OCI-LY7 (cell line): ENCODE measurements at regions not wholly inside any gene's neighbourhood (a gene's known extent, or its start where the extent isn't known, plus 50 kb on each side); places are given as distances from the start of the nearest gene placed in this dataset.

Experiments used
- EZH2phosphoT487 ChIP-seq: fragments of 200-600 bp; sonication (generic); IDR thresholded peaks from 2 replicates; pipeline ENCODE4 v1.6.1; 2018; ENCODE audit warnings: low read depth, borderline replicate concordance, mild to moderate bottlenecking, mixed run types, antibody characterized with exemption, low read length, moderate library complexity, mixed read lengths
- TF ChIP-seq, protein P1 (sequence below): fragments of 200-600 bp; sonication (generic); conservative IDR thresholded peaks from 2 replicates; pipeline ENCODE4 v1.5.1; 2014; ENCODE audit warnings: mild to moderate bottlenecking, antibody characterized with exemption, low read length, moderate library complexity, mixed read lengths

DNA sequence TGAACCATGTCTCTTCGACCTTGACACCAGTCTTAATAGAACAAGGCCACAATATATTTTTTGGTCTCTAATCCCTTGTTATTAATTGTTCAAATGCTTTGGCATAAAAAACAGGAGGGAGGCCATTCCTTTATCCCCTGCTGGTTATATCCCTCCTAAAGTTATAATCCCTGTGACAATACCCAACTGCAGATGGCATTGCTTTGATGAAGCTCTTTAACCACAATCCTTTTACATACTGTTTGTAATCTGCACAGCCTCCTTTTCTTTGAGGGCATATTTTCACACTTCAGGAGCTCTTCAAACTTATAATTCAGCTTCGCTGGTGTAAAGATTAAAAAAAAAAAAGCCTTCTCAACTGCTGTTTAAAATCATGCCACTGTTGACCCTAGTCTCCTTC, 919.0 kb downstream of the EPHA3 start:
- TF ChIP-seq, protein P1, sequence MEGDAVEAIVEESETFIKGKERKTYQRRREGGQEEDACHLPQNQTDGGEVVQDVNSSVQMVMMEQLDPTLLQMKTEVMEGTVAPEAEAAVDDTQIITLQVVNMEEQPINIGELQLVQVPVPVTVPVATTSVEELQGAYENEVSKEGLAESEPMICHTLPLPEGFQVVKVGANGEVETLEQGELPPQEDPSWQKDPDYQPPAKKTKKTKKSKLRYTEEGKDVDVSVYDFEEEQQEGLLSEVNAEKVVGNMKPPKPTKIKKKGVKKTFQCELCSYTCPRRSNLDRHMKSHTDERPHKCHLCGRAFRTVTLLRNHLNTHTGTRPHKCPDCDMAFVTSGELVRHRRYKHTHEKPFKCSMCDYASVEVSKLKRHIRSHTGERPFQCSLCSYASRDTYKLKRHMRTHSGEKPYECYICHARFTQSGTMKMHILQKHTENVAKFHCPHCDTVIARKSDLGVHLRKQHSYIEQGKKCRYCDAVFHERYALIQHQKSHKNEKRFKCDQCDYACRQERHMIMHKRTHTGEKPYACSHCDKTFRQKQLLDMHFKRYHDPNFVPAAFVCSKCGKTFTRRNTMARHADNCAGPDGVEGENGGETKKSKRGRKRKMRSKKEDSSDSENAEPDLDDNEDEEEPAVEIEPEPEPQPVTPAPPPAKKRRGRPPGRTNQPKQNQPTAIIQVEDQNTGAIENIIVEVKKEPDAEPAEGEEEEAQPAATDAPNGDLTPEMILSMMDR: no peak
- no peak for TF ChIP-seq EZH2phosphoT487
